Fibroblast of mammary gland (primary cell): ENCODE measurements at regions not wholly inside any gene's neighbourhood (a gene's known extent, or its start where the extent isn't known, plus 50 kb on each side); places are given as distances from the start of the nearest gene placed in this dataset.

Source experiments
- DNase-seq: peaks from one replicate; pipeline ENCODE4 v3.0.0-alpha.2; 2010; ENCODE audit warnings: low read depth
- H3K4me3 ChIP-seq: 2 replicates; pipeline ENCODE4 v1.5.1; 2011; ENCODE audit warnings: low read depth, mild to moderate bottlenecking, low read length, moderate library complexity; ENCODE audit not compliant: control insufficient read depth
- CTCF ChIP-seq: conservative IDR thresholded peaks from 2 replicates; pipeline ENCODE4 v1.5.1; 2011; ENCODE audit warnings: low read depth, low read length, inconsistent platforms; ENCODE audit not compliant: control insufficient read depth, insufficient read depth

- H3K4me3 ChIP-seq: no peak overlapping the region
- no peak for TF ChIP-seq CTCF
- DNase-seq: no peak
These were observed 228.8 kb downstream of the PLK2 start for GRCh38 chr5:58231041-58231440.

GRCh38 chr5:58228896-58229295 lies 231.0 kb downstream of the PLK2 start:
- no peak for DNase-seq
- H3K4me3 ChIP-seq: no peak overlapping the region
- TF ChIP-seq CTCF: no peak

GRCh38 chr5:58227858-58228257 lies 232.0 kb downstream of the PLK2 start:
- no peak for TF ChIP-seq CTCF
- no peak overlapping the region for H3K4me3 ChIP-seq
- DNase-seq: no peak

- H3K4me3 ChIP-seq: no peak overlapping the region
- no peak for DNase-seq
- no peak for TF ChIP-seq CTCF
These were observed 235.2 kb downstream of the PLK2 start for GRCh38 chr5:58224661-58225060.

- DNase-seq: no peak
- no peak overlapping the region for H3K4me3 ChIP-seq
- TF ChIP-seq CTCF: no peak
These were observed 235.7 kb downstream of the PLK2 start for GRCh38 chr5:58224221-58224620.

GRCh38 chr5:58215364-58215763 lies 244.5 kb downstream of the PLK2 start:
- TF ChIP-seq CTCF: no peak
- no peak overlapping the region for H3K4me3 ChIP-seq
- DNase-seq: no peak

GRCh38 chr5:58211441-58211840 lies 248.4 kb downstream of the PLK2 start:
- peak; percentile 6 for DNase-seq

More at GRCh38 chr5:58211441-58211840, 248.4 kb downstream of the PLK2 start:
- no peak overlapping the region for H3K4me3 ChIP-seq
- TF ChIP-seq CTCF: no peak
